ENCODE measurements at regions not wholly inside any gene's neighbourhood (a gene's known extent, or its start where the extent isn't known, plus 50 kb on each side); places are given as distances from the start of the nearest gene placed in this dataset.
"Not testable (repeated sequence)": the region's sequence is repeated elsewhere in the genome, so short reads cannot be mapped to it uniquely, and the experiment has no call there.

- H3K4me3 ChIP-seq (replicated peaks in 1 of 2; ENCODE audit: low read depth in 2 of 2, low read length in 2 of 2): no peak overlapping the region
- no peak for TF ChIP-seq CTCF (IDR thresholded peaks at IDR 0.05; ENCODE audit: low read depth, low read length)
- no peak for DNase-seq (ENCODE audit: low read depth in 2 of 2)
These were observed 79.3 kb downstream of the RFLNA start for GRCh38 chr12:124374147-124374546.

- H3K4me3 ChIP-seq (replicated peaks in 1 of 2; ENCODE audit: low read depth in 2 of 2, low read length in 2 of 2); DNase-seq (ENCODE audit: low read depth in 2 of 2): not testable (repeated sequence)
These were observed 78.8 kb downstream of the RFLNA start for GRCh38 chr12:124373701-124374100.

- no peak overlapping the region for H3K4me3 ChIP-seq (replicated peaks in 1 of 2; ENCODE audit: low read depth in 2 of 2, low read length in 2 of 2)
- no peak for DNase-seq (ENCODE audit: low read depth in 2 of 2)
- TF ChIP-seq CTCF (IDR thresholded peaks at IDR 0.05; ENCODE audit: low read depth, low read length): no peak
These were observed 77.9 kb downstream of the RFLNA start for GRCh38 chr12:124372831-124373230.

- no peak overlapping the region for H3K4me3 ChIP-seq (replicated peaks in 1 of 2; ENCODE audit: low read depth in 2 of 2, low read length in 2 of 2)
- TF ChIP-seq CTCF (IDR thresholded peaks at IDR 0.05; ENCODE audit: low read depth, low read length): no peak
- no peak for DNase-seq (ENCODE audit: low read depth in 2 of 2)
These were observed 77.2 kb downstream of the RFLNA start for GRCh38 chr12:124371970-124372555.

GRCh38 chr12:124371366-124371765, 76.5 kb downstream of the RFLNA start:
- no peak overlapping the region for H3K4me3 ChIP-seq (replicated peaks in 1 of 2; ENCODE audit: low read depth in 2 of 2, low read length in 2 of 2)
- DNase-seq (ENCODE audit: low read depth in 2 of 2): no peak
- no peak for TF ChIP-seq CTCF (IDR thresholded peaks at IDR 0.05; ENCODE audit: low read depth, low read length)

GRCh38 chr12:124370851-124371250, 76.0 kb downstream of the RFLNA start:
- H3K4me3 ChIP-seq (replicated peaks in 1 of 2; ENCODE audit: low read depth in 2 of 2, low read length in 2 of 2): no peak overlapping the region
- DNase-seq (ENCODE audit: low read depth in 2 of 2): no peak
- no peak for TF ChIP-seq CTCF (IDR thresholded peaks at IDR 0.05; ENCODE audit: low read depth, low read length)

- no peak overlapping the region for H3K4me3 ChIP-seq (replicated peaks in 1 of 2; ENCODE audit: low read depth in 2 of 2, low read length in 2 of 2)
- DNase-seq (ENCODE audit: low read depth in 2 of 2): no peak
- TF ChIP-seq CTCF (IDR thresholded peaks at IDR 0.05; ENCODE audit: low read depth, low read length): no peak
These were observed 75.5 kb downstream of the RFLNA start for GRCh38 chr12:124370384-124370783.
